ENCODE measurements at regions not wholly inside any gene's neighbourhood (a gene's known extent, or its start where the extent isn't known, plus 50 kb on each side); places are given as distances from the start of the nearest gene placed in this dataset.
"Not testable (repeated sequence)": the region's sequence is repeated elsewhere in the genome, so short reads cannot be mapped to it uniquely, and the experiment has no call there.

DNA sequence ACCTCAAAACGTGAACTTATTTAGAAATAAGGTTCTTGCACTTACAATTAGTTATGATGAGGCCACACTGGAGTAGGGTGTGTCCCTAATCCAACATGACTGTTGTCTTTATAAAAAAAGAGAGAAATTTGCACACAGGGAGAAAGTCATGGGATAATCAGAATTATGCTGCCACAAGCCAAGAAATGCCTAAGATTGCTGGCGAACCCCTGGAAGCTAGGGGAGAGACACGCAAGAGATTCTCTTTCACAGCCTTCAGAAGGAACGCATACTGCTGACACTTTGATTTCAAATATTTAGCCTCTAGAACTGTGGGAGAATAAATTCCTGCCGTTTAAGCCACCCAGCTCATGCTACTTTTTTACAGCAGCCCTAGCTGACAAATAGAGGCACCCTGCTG lies 138.3 kb downstream of the CCDC71L start:
- no peak for DNase-seq

DNA sequence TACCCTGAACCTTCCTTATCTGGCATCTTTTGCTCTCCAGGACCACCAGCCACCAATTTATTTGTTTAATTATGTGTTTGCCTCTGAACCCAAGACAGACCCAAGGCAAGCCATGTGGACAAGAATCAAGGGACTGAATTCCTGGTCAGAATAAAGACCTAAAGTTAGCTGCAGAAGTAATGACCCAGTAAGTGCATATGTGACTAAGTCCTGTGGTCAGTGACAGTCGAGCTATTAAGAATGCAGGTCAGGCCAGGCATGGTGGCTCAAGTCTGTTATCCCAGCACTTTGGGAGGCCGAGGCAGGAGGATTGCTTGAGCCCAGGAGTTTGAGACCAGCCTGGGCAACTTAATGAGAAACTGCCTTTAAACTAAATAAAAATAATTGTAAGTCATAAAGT lies 139.4 kb downstream of the CCDC71L start:
- no peak for DNase-seq

DNA sequence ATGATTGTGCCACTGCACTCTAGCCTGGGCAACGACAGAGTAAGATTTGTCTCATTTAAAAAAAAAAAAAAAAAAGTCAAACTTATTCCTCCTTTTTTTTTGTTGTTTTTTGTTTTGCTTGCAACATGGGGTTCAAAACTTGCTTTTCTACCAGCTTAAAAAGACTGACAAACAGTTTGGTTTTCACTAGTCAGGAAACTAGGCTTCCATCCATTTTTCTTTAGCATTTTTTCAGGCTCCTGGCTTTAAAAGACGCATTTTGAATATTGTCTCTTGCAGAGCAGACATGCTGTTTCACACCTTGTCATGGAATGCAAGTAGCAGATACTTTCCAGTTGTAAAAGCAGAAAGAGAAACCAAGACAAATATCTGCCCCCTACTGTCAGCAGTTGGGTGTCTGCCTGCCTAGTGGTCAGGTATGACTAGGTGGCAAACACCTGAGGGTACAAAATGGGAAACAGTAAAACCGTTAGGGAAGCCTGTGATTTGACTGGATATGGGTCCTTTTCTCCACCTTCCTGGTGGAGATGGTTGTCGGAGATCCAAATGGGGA lies 139.9 kb downstream of the CCDC71L start:
- DNase-seq = no peak

DNA sequence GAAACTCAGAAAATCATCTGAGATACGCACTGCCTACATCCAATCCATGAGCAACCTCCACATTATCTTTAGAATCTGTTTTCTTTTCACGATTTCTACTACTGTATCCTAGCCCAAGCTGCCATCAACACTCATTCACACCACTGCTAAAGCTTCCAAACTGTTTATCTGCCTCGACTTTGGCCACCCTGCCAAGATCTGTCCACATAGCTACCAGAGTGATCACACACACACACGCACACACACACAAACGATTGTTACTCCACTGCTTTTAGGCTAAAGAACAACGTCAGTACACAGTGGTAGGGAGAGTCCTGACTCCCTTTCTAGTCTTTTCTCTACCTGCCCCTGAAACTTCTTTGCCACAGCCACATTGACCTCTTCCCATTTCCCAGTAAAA lies 142.0 kb downstream of the CCDC71L start:
- DNase-seq = no peak

DNA sequence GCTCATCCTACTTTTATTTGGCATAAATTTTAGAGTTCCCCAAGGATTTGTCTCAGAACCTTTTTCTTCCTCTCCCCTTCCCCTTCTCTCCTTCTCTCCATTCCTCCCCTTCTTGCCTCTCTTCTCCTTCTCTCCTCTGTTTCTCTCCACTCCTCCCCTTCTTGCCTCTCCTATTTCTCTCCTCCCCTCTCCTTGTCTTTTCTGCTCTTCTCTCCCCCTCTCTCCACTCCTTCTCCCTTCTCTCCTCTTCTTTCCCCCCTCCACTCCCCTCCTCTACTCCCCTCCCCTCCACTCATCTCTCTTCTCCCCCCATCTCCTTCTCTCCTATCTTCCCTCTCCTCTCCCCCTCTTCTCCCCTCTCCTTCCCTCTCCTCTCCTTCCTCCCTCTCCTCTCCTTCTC lies 142.7 kb downstream of the CCDC71L start:
- no peak for DNase-seq

DNA sequence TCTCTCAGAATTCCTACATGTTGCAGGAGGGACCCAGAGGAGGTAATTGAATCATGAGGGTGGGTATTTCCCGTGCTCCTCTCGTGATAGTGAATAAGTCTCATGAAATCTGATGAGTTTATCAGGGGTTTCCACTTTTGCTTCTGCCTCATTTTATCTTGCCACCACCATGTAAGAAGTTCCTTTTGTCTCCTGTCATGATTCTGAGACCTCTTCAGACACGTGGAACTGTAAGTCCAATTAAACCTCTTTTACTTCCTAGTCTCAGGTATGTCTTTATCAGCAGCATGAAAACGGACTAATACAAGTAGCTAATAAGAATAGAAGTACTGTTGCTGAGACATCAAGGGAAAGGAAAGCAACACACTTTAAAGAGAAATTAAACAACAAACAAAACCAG lies 143.4 kb downstream of the CCDC71L start:
- no peak for DNase-seq

DNA sequence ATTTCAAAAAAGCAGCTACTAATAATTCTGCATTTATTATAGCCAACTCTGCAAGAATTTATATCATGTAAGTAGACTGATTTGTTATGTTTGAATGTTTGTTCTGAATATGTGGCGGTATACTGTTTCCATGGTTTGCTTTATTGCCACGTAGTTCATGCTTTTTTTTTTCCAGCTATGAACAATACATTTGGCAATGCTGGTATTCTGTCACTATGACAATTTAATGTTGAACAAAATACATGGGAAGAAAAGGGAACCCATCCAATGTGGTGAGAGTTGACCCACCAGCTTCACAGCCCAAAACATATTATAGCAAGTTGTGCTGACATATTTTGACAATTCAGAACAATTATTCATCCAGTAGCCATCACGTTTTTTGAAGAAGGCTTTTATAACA lies 145.6 kb downstream of the CCDC71L start:
- no peak for DNase-seq

DNA sequence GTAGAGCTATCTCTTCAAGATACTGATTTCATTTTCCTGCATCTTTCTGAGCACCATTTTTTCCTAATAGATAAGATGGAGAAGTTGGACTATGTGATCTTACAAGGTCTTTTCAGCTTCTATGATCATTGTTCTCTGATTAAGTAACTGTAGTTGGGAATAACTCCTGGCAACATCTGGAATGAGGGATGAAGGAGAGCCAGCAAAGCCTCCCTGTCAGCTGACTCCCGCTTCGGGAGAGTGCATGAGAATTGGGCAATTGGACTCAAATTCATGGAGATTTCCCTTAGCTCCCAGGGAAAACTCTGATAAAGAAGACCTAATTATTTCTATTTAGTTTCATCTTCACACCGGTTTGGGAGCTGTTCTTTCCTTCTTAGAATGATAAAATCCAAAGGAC lies 146.1 kb downstream of the CCDC71L start:
- DNase-seq = no peak

DNA sequence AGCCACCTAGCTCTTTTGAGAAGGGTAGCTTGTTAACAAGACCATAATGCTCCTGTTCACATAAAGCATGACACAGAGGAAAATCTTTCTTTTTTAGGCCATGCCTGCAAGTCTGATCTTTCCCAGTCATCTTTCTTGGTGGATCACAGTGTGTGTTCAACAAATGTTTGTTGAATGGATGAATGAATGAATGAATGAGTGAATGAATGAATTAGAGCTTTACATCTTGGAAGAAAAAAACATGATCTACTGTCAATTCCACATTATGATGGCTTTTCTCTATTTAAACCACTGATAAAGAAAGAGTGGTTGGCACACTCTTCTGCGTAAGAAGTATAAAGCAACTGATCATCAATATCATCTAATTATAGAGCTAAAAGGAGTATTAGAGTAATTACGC lies 148.7 kb downstream of the CCDC71L start:
- DNase-seq = no peak

DNA sequence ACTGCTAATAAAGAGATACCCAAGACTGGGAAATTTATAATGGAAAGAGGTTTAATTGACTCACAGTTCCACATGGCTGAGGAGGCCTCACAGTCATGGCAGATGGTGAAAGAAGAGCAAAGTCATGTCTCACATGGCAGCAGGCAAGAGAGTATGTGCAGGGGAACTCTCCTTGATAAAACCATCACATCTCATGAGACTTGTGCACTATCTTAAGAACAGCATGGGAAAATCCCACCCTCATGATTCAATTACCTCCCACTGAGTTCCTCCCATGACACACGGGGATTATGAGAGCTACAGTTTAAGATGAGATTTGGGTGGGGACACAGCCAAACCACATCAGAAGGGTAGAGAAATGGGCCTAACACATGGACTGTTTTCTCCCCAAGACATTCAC lies 156.3 kb downstream of the CCDC71L start:
- no peak for DNase-seq

DNA sequence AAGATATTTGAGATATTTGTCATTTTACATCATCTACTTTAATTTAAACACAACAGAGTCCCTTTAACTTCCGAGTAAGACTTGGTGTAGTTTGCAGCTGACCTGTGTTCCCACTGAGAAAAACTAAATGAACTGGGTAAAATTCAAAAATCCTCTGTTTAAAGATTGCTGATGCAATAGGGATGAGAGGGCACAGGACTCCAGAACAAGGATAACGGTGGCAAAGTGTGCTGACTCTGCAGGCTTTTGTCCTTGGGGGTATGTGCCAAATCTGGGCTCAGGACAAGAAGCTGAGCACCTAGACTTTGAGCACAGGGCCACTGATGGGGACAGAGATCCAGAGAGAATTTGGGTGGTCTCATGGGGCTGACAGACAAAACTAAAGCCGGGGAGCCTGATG lies 156.8 kb downstream of the CCDC71L start:
- no peak for DNase-seq

DNA sequence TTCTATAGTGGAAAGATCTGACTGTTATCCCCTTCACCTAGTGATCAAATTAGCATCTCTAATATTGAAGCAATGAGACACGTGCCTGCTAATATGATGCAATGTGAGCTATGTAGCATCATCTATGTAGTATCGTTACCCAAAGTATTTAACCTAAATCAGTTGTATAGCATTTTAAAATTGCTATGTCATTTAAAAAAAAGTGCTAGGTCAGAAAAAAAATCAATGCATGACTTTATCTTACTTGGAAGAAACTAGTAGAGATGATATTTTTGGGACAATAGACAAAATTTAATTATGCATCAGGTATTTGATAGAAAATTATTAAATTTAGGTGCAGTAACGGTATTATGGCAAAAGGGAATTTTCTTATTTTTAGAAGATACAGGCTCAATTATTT lies 157.3 kb downstream of the CCDC71L start:
- DNase-seq = no peak

DNA sequence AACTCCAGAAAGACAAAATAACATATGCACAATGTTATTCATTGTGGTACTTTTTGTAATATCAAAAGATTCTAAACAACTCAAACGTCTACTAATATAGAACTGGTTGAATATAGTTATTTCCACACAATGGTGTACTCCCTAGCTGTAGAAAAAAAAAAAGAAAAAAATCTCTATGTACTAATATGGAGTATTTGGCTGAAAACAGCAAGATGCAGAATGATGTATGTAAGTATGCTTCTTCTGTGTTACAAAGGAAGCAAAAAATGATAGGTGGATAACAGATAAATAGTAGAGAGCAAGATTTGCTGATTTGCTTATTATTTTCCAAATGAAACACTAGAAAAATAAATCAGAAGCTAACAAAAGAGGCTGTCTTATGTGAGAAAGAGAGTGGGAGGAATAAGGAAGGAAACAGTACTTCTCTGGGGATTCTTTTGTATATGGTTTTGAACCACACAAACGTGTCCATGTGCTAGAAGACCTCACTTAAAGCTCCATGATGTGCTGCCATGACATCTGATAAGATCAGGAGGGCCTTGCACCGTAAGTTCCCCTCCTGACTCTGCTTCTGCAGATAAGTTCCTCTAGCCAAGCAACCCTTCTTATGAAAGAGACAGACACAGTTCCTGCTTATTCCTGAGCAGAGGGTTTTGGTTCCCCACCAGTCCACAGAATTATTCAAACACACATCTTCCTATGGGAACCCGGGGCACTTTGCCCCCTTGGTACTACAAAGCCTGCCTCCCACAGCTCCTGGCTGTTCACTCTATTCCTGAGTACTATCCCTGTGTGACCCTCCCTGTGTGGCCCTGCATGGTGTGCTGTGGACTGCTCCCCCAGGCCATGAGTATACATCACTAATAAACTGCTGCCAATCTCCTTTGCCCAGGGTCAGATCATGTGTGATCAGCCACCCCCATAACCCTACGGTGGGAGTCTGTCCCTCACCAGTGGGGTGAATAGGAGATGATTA lies 159.1 kb downstream of the CCDC71L start:
- no peak for DNase-seq

DNA sequence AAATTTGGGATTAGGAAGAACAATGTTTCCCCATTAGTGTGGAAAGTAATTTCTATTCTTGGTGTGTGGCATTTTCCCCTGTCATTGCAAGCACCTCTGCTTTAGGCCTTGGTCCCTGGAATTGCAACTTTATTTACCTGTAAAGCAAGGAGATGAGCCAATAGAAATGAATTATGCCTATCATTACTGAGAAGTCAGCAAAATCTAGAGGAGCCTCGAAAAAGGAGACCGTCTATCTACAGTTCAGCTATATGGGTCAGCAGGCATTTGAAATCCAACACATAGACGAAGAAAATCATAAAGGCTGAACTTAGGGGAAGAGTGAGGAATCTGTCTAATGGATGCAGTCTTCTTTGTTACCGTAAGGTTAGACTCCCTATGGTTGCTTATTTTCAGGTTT lies 161.1 kb downstream of the CCDC71L start:
- DNase-seq = no peak

DNA sequence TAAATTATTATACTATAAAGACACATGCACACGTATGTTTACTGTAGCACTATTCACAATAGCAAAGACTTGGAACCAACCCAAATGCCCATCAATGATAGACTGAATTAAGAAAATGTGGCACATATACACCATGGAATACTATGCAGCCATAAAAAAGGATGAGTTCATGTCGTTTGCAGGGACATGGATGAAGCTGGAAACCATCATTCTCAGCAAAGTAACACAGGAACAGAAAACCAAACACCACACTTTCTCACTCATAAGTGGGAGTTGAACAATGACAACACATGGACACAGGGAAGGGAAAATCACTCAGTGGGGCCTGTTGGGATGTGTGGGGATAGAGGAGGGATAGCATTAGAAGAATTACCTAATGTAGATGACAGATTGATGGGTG lies 163.0 kb downstream of the CCDC71L start:
- DNase-seq = not testable (repeated sequence)

DNA sequence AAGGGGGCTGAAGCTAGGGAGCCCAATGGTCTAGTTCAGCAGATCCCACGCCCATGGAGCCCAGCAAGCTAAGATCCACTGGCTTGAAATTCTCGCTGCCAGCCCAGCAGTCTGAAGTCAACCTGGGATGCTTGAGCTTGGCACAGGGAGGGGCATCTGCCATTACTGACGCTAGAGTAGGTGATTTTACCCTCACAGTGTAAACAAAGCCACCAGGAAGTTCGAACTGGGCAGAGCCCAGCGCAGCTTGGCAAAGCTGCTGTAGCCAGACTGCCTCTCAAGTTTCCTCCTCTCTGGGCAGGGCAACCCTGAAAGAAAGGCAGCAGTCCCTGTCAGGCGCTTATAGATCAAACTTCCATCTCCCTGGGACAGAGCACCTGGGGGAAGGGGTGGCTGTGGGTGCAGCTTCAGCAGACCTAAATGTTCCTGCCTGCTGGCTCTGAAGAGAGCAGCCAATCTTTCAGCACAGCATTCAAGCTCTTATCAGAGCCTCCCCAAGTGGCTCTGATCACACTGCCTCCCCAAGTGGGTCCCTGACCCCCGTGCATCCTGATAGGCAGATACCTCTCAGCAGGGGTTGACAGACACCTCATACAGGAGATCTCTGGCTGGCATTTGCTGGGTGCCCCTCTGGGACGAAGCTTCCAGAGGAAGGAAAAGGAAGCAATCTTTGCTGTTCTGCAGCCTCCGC lies 167.8 kb downstream of the CCDC71L start:
- no peak for DNase-seq

DNA sequence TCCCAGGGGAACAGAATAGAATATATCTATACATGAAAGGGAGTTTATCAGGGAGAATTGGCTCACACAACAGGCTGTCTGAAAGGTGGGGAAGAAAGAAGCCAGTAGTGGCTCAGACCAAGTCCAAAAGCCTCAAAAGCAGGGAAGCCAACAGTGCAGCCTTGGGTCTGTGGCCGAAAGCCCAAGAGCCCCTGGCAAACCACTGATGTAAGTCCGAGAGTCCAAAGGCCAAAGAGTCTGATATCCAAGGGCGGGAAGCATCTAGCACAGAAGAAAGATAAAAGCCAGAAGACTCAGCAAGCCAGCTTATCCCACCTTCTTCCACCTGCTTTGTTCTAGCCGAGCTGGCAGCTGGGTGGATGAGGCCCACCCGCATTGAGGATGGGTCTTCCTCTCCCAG lies 172.5 kb downstream of the CCDC71L start:
- no peak for DNase-seq

DNA sequence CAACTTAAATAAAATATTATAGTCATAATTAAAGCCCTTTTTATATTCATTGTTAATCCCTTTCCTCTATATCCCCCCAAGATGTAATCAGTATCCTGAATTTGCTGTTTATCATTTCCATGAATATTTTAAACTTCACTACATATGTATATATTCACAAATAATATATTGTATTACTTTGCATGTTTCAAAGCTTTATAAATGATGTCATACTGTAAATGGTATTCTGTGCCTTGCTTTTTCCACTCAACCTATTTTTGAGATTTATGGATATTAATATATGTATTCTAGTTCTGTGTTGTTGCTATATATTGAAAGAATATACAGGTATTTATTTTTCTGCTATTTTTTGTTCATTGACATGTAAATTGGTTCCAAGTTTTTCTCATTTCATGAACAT lies 173.1 kb downstream of the CCDC71L start:
- no peak for DNase-seq

DNA sequence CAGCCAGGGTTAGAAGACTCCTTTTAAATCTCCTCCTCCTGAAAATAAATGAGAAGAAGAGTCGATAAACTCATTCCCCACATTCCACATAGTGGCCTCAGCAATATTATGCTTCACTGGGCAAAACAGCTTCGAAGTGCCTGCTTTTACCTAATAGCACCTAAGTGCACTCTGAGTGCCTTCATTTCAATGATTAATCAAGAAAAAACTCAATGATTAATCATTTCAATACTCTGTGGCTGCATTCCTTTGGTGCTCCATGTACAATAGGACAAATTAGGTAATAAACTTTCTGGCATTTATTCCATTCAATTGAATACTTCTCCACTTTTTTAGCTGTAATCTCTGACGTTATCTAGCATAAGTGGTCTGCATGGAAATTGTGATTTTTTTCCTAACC lies 174.6 kb downstream of the CCDC71L start:
- no peak for DNase-seq

DNA sequence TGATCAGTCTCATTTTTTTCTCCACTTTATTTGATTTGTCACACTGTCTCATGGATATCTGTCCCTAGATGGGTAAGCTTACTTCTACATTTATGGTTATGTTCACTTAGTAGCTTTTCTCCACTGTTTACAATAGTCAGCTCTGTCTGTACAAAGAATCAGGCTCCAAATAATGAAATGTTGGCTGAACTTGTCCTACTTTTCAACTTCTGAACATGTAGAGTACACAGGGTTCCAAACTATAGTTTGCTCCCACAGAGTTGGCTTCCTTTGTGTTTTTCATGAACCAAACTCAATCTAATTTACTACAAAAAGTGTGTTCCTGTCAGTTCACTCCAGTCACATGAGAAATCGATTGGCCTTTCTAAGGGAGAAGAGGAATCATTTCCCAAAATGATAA lies 175.0 kb downstream of the CCDC71L start:
- DNase-seq = no peak

DNA sequence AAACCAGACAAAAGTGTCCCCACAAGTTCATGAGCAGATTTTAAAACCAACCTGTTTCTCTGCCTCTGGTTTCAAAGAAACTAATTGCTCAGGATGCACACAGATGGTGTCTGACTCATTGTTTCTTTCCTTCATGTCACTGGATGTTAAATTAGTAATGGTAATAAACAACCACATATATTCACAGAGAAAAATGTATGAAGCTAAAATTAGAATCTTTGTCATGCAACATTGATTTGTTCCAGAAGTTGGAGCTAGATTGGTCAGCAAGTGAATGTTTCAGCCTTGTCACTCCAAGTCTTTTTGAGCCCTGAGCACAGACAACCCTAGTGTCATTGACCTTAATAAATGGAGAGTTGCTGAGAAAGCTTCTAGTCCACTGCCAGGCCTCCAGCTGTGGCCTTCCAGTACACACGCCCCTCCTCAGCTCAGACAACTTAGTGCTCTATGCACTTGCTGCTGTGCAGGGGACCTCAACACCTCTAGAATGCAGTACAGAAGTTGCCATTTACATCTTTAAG lies 175.9 kb downstream of the CCDC71L start:
- DNase-seq = no peak

DNA sequence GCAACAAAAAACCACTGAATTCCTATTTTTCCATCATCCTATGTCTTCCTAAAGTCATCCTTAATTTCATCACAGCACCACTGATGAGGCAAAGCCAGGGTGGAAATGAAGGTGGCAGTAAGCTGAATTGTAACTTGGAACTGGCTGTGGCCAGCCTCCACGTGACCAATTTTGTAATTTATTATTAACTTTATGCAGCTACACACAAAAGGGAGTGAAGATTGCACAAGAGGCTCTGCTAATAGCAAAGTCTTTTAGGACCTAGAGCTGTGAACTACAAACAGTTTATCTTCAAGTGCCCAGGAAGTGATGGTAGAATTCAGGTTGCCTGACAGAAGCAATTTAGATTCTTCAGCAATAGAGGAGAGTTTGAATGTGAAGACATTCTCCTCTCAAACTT lies 176.4 kb downstream of the CCDC71L start:
- DNase-seq = no peak

DNA sequence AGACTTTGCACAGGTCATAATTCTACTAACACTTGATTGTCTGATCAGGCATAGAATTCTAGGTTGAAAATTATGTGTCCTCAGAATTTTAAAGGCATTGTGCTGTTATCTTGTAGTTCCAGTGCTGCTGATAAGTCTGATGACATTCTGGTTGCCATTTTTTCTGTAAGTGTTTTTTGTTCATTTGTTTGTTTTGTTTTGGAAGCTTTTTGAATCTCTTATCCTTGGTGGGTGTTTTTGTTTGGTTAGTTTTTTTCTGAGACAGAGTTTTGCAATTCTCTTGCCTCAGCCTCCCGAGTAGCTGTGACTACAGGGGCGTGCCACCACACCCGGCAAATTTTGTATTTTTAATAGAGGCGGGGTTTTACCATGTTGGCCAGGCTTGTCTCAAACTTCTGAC lies 178.9 kb downstream of the CCDC71L start:
- no peak for DNase-seq

DNA sequence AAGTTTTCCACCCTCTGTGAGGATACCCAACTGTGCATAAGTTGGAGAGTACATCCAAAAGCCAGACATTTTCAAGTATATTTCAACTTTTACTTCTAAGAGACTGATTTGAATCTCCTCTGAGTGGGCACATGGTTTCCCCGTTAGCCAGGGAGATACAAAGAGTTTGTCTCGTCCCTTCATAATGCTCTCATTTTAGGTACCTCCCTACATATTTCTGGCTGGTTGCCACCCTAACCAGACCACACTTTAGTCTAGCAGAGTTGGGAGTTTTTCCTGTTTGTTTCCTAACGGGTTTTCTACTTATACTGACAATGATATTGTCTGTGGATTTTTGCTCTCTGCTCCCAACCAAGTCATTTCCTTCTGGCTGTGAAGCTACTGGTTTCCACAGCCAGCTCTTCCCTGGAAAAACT lies 180.3 kb downstream of the CCDC71L start:
- no peak for DNase-seq

Data from effector CD4-positive, alpha-beta T cell (primary cell).